ENCODE measurements at regions not wholly inside any gene's neighbourhood (a gene's known extent, or its start where the extent isn't known, plus 50 kb on each side); places are given as distances from the start of the nearest gene placed in this dataset.
A peak's percentile ranks its signal among the peaks of the same experiment; 100 is the strongest.

- H3K9me3 ChIP-seq (ENCODE audit: low read length) = no peaks in the 10 kb centered on the region
- no peaks in the 10 kb centered on the region for H3K79me2 ChIP-seq (replicated peaks; ENCODE audit: insufficient read depth, low read length)
- no peaks in the 10 kb centered on the region for H4K20me1 ChIP-seq (ENCODE audit: insufficient read depth)
- no peaks in the 10 kb centered on the region for H3K9me2 ChIP-seq (ENCODE audit: insufficient read depth, low read length)
- peak overlapping the region; percentile 15 for H3K9ac ChIP-seq (ENCODE audit: low read length)
- peak overlapping the region; percentile 15 for H3K27ac ChIP-seq (ENCODE audit: low read length)
- peak overlapping the region; percentile 30 for H2AFZ ChIP-seq (ENCODE audit: low read depth, low read length)
- H3K4me3 ChIP-seq (ENCODE audit: low read length) = peak overlapping the region; percentile 7
- TF ChIP-seq SMC3 (conservative IDR thresholded peaks at IDR 0.05; ENCODE audit: poor library complexity) = no peak
- no peak for TF ChIP-seq RAD21 (conservative IDR thresholded peaks at IDR 0.05)
- no peak for TF ChIP-seq MXI1 (conservative IDR thresholded peaks at IDR 0.05; ENCODE audit: poor library complexity, severe bottlenecking)
- no peak for TF ChIP-seq TAF1 (IDR thresholded peaks at IDR 0.05; ENCODE audit: low read depth)
- no peak for TF ChIP-seq POLR2AphosphoS5 (IDR thresholded peaks at IDR 0.05)
- TF ChIP-seq CTCF (IDR thresholded peaks at IDR 0.05; ENCODE audit: poor library complexity, severe bottlenecking) = no peak
- no peak for TF ChIP-seq EP300 (conservative IDR thresholded peaks at IDR 0.05; ENCODE audit: poor library complexity, severe bottlenecking)
- TF ChIP-seq EZH2 (IDR thresholded peaks at IDR 0.05; ENCODE audit: borderline replicate concordance, insufficient read depth, low read length, poor library complexity, severe bottlenecking) = no peak
- TF ChIP-seq REST (IDR thresholded peaks at IDR 0.05; ENCODE audit: borderline replicate concordance) = no peak
- no peaks in the 10 kb centered on the region for H3K27me3 ChIP-seq (ENCODE audit: insufficient read depth, low read depth, low read length)
- no peaks in the 10 kb centered on the region for H3F3A ChIP-seq (ENCODE audit: insufficient read depth, low read length, poor library complexity, severe bottlenecking)
- H3K36me3 ChIP-seq (ENCODE audit: insufficient read depth, low read length) = no peaks in the 10 kb centered on the region
- H3K4me2 ChIP-seq (ENCODE audit: low read length) = no peak overlapping the region
Observed at GRCh38 chr6:14964556-14965270, 281.2 kb upstream of the JARID2 start.

GRCh38 chr6:14965424-14966075 lies 280.3 kb upstream of the JARID2 start:
- Histone ChIP-seq H3K27me3 (ENCODE audit: insufficient read depth, low read depth, low read length) (no peaks in the 10 kb centered on the region), H3K4me3 (ENCODE audit: low read length) (peak overlapping the region; percentile 7), H3K4me2 (ENCODE audit: low read length) (no peak overlapping the region), H2AFZ (ENCODE audit: low read depth, low read length) (peak overlapping the region; percentile 30), H3K27ac (ENCODE audit: low read length) (peak overlapping the region; percentile 15), H3K79me2 (replicated peaks; ENCODE audit: insufficient read depth, low read length) (no peaks in the 10 kb centered on the region), H3K36me3 (ENCODE audit: insufficient read depth, low read length) (no peaks in the 10 kb centered on the region), H3K9me3 (ENCODE audit: low read length) (no peaks in the 10 kb centered on the region), H4K20me1 (ENCODE audit: insufficient read depth) (no peaks in the 10 kb centered on the region), H3K9me2 (ENCODE audit: insufficient read depth, low read length) (no peaks in the 10 kb centered on the region), H3K9ac (ENCODE audit: low read length) (peak overlapping the region; percentile 15), H3F3A (ENCODE audit: insufficient read depth, low read length, poor library complexity, severe bottlenecking) (no peaks in the 10 kb centered on the region)
- TF ChIP-seq MXI1 (conservative IDR thresholded peaks at IDR 0.05; ENCODE audit: poor library complexity, severe bottlenecking) (no peak), POLR2AphosphoS5 (IDR thresholded peaks at IDR 0.05) (peak; percentile 84), CTCF (IDR thresholded peaks at IDR 0.05; ENCODE audit: poor library complexity, severe bottlenecking) (no peak), EZH2 (IDR thresholded peaks at IDR 0.05; ENCODE audit: borderline replicate concordance, insufficient read depth, low read length, poor library complexity, severe bottlenecking) (no peak), RAD21 (conservative IDR thresholded peaks at IDR 0.05) (no peak), SMC3 (conservative IDR thresholded peaks at IDR 0.05; ENCODE audit: poor library complexity) (no peak), EP300 (conservative IDR thresholded peaks at IDR 0.05; ENCODE audit: poor library complexity, severe bottlenecking) (peak; percentile 62), REST (IDR thresholded peaks at IDR 0.05; ENCODE audit: borderline replicate concordance) (peak; percentile 56), TAF1 (IDR thresholded peaks at IDR 0.05; ENCODE audit: low read depth) (no peak)
